HG03378 (cell line): ENCODE measurements at regions not wholly inside any gene's neighbourhood (a gene's known extent, or its start where the extent isn't known, plus 50 kb on each side); places are given as distances from the start of the nearest gene placed in this dataset.
"Not testable (repeated sequence)": the region's sequence is repeated elsewhere in the genome, so short reads cannot be mapped to it uniquely, and the experiment has no call there.

ENCODE experiments used
- ATAC-seq: cut with Tn5 transposase; IDR thresholded peaks from one replicate; pipeline ENCODE4 v1.9.1; 2021; ENCODE audit warnings: mild to moderate bottlenecking, moderate library complexity; ENCODE audit not compliant: unreplicated experiment

GRCh38 chr4:79666112-79666511, 258.1 kb upstream of the GK2 start:
- ATAC-seq = no peak

- ATAC-seq = no peak
Measured at GRCh38 chr4:79663865-79664264, 255.8 kb upstream of the GK2 start.

GRCh38 chr4:79663141-79663540, 255.1 kb upstream of the GK2 start:
- no peak for ATAC-seq

- ATAC-seq = no peak
Measured at GRCh38 chr4:79662651-79663050, 254.6 kb upstream of the GK2 start.

- ATAC-seq = no peak
Measured at GRCh38 chr4:79661196-79661595, 253.2 kb upstream of the GK2 start.

DNA sequence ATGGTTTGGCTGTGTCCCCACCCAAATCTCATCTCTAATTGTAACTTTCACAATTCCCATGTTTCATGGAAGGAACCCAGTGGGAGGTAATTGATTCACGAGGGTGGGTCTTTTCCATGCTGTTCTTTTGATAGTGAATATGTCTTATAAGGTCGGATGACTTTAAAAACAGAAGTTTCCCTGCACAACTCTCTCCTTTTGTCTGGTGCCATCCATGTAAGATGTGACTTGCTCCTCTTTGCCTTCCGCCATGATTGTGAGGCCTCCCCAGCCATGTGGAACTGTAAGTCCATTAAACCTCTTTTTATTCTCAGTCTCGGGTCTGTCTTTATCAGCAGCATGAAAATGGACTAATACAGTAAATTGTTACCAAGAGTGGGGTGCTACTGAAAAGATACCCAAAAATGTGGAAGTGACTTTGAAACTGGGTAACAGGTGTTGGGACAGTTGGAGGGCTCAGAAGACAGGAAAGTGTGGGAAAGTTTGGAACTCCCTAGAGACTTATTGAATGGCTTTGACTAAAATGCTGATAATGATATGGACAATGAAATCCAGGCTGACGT, 251.4 kb upstream of the GK2 start:
- ATAC-seq = not testable (repeated sequence)

GRCh38 chr4:79657379-79657778, 249.4 kb upstream of the GK2 start:
- ATAC-seq = no peak

DNA sequence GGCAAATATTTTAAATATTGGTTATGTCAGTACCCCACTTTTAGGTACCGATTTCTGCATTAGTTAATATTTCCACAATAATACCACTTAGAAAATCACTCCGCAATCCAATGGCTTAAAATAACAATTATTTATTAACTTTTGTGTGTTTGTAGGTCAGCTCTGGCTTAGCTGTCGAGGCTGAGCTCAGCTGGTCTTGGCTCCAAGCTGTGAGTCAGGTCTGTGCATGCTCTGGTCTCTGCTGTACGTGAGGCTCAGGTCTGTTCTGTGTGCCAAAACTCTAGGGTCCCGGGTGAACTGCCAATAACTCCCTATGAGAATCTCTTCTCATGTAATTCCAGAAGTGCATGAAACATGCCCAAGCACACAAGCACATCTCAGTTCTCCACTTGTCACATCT, 245.8 kb upstream of the GK2 start:
- ATAC-seq = no peak

DNA sequence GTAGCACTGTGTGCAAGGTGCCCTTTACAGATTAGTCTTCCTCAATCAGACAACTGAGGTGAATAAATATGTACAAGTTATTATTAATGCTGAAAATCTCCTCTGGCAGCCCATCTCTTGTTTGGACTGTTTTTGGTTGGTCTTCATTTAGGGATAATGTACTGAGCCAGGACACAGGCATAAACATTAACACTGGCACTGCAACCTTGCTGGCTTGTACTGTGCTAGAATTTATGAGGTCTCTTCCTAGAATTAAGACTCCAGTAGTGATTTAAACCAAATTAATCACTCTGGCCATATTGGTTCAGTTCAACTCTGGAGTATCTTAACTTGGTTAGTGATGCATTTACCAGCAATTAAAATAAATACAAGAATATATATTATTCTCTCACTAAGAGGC, 244.7 kb upstream of the GK2 start:
- no peak for ATAC-seq

DNA sequence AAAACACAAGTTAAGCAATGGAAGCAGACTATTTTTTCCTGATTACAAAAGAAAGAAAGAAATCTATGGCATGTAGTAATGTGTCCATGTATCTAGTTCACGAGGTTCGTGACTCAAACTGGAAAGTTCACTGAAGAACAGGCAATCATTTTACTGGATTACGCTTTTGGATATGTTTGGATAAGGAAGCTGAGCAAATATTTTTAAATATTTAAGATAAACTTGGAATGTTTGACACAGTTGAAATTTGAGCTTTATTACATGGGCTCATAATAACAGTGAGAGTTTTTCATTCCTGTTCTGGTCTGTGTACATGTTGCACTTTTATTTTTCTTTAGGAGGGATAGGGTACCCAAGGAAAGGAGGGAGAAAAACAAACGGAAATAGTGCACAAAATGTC, 244.2 kb upstream of the GK2 start:
- no peak for ATAC-seq

DNA sequence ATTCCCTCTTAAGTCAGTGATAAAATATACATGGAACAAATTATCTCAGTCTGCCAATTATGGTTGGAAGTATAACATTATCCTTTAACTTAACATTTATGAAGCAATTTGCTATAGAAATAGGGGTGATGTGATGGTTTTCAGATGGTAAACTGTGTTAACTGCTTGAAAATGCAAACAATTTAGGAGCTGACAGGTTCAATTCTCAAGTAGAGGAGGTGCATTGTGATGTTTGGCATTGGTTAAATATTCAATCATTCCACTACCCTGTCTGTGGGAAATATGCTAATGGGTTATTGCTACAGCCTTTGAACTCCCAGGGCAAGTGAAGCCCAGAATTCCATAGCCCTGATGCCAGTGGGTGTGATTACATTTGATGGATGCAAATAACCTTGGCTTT, 243.4 kb upstream of the GK2 start:
- ATAC-seq = no peak

GRCh38 chr4:79650794-79651431, 242.9 kb upstream of the GK2 start:
- no peak for ATAC-seq

DNA sequence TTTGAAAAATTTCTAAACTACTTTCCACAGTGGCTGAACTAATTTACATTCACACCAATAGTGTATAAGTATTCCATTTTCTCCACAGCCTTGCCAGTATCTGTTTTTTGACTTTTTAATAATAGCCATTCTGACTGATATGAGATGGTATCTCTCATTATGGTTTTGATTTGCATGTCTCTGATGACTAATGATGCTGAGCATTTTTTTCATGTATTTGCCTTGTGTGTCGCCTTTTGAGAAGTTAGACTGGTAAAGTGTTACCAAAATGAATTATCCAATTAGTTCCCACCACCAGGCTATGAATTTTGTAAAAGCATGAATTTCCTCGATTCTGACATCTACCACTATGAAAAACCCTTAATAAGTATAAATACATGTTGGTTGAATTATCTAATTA, 242.2 kb upstream of the GK2 start:
- no peak for ATAC-seq

DNA sequence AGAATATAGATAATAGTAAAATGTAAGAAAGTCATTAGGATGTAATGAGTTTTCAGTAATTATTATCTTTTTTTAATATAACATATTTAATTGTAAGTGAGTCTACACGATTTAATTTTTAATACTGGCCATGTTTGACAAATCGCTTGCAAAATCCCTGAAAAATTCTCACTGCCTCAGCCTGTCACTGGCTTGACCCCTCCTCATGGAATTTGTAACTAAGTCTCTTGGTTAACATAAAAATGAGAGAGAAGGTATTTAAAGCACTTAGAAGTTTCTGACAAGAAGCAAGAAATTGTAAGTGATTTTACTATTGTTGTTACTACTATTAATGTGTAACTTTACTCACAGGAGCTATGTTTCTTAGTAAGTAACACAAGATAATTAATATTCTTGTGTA, 237.9 kb upstream of the GK2 start:
- no peak for ATAC-seq

- ATAC-seq = no peak
Measured at GRCh38 chr4:79638735-79639134, 230.7 kb upstream of the GK2 start.

GRCh38 chr4:79636991-79637390, 229.0 kb upstream of the GK2 start:
- no peak for ATAC-seq

- ATAC-seq = no peak
Measured at GRCh38 chr4:79634111-79634510, 226.1 kb upstream of the GK2 start.

GRCh38 chr4:79632114-79632513, 224.1 kb upstream of the GK2 start:
- no peak for ATAC-seq

- no peak for ATAC-seq
Measured at GRCh38 chr4:79626611-79627010, 218.6 kb upstream of the GK2 start.

GRCh38 chr4:79626101-79626500, 218.1 kb upstream of the GK2 start:
- ATAC-seq = no peak

DNA sequence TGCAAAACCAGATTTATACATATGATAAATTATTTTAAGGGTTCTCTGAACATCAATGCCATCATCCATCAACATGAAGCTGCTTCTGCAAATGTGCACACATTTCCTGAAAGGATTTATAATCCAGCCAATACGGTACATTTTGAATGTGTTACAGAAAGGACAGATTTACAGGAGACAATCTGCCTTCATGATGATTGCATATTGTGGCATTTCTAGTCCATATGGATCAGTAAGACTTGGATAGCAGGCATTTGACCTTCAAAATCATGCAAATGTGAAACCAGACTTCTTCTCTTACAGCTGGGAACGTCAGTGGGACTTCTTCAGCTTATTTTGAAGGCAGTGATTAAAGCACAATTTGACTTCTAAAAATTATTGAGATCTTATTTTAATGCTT, 217.3 kb upstream of the GK2 start:
- no peak for ATAC-seq

DNA sequence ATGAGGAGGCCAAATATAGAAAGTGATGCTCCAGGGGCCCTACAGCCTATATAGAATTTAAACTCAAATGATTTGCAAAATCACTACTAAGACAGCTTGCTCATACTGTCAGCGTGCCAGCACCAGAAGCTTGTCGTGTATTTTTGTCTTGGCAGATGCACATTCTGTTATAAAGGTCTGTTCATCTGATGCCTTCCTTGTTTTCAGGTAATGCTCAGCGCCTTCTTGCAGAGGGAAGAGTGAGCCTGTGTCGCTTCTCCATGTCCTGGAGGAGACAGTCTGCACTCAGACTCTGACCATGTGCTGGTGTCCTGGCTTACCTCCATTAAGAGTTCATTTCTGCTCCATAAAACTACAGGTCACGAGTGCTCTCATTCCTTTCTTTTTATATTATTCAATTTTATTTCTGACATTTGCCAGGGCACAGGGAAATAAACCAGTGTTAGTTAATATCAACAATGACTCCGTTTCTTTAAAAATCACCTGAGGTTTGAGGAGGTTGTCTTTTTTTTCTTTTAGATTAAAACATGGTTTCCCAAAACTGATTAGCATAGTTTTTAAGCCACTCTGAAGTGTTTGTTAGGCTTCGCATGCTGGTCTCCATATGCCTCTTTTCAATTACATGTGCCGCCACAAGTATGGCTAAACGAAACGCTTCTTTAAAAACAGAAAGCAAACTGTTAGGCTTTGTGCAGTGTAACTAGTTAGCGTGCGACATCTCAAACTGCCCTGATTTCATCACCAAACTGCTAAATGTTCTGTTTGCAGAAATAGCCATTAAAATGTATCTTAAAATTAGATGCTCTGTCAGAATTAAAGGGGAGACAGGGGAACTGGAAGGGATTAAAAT, 215.2 kb upstream of the GK2 start:
- no peak for ATAC-seq
